Inflammatory macrophage treated with lipopolysaccharide for 4 hours (primary cell): ENCODE measurements at regions not wholly inside any gene's neighbourhood (a gene's known extent, or its start where the extent isn't known, plus 50 kb on each side); places are given as distances from the start of the nearest gene placed in this dataset.
A peak's percentile ranks its signal among the peaks of the same experiment; 100 is the strongest.
"Not testable (repeated sequence)": the region's sequence is repeated elsewhere in the genome, so short reads cannot be mapped to it uniquely, and the experiment has no call there.

Source experiments
- DNase-seq: peaks from one replicate; pipeline ENCODE4 v3.0.0-alpha.2; 2020

DNA sequence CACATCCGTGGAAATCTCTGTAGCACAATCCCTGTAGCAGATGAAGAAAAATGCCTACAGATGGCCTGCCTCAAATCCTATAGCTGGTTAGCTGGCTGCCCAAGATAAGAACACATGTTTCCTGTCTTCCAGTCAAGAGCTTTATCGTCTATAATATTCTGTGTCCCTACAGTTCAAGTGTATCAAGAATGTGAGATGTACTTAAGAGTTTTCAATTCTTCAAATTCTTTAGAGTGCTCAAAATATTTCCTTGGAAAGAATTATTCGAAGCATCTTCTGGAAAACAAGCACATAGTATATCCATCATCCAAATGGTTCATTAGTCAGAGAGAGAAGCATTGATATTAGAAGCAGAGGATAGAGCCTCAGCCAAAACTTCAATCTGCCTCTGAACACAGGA, 239.8 kb downstream of the COG6 start:
- no peak for DNase-seq

DNA sequence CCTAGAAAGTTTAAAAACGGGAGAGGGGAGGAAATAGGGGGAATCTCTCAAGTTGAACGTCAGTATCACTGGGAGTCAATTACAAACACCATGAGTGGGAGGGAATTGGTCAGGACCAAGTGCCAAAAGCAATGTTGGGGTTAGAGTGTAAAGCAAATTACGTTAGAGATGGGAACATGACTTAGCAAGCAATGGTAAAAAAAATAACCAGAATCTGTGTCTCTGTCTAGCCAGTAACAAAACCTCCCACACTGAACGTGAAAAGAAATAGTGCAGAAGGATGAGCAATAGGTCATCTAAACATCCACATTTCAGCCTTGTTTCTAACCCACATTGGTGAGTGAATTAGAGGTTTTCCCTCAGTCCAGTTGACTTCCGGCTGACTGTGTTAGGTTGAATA, 242.2 kb downstream of the COG6 start:
- DNase-seq: no peak

GRCh38 chr13:39900106-39900750, 244.8 kb downstream of the COG6 start:
- no peak for DNase-seq

GRCh38 chr13:39904959-39905358, 249.5 kb downstream of the COG6 start:
- DNase-seq: no peak

DNA sequence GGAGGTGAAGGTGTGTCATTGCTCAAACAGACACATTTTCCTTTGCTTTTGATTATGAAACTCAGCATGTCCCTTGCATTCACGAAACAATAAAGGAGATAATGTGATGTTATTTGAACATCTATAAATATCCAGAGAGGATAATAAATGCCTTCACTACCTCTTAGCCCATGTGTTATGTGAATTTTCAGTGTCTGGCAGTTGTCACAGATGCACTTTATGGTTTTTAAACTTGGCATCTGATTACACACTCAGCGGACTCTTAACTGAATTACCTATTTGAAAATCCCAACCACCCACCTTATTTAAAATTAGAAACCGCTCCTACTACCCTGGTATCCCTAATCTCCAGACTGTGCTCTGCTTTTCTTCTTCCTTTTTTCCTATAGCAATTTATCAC, 254.2 kb downstream of the COG6 start:
- DNase-seq: no peak

DNA sequence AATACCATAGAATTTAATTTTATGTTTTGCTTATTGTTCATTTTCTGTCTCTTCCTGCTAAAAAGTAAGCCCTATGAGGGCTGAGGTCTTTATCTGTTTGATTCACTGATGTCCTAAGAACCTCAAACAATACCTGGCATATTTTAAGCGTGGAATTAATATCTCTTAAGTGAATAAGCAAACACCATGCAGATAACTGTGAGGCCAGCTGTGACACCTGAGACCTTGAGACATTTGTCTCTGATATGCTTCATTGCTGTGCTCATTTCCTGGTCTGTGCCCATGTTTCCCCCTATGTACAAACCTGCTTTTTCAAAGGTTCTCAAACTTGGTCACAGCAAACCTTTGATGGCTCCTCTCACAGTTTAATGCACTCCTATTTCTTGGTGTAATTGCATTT, 254.6 kb downstream of the COG6 start:
- DNase-seq: no peak

DNA sequence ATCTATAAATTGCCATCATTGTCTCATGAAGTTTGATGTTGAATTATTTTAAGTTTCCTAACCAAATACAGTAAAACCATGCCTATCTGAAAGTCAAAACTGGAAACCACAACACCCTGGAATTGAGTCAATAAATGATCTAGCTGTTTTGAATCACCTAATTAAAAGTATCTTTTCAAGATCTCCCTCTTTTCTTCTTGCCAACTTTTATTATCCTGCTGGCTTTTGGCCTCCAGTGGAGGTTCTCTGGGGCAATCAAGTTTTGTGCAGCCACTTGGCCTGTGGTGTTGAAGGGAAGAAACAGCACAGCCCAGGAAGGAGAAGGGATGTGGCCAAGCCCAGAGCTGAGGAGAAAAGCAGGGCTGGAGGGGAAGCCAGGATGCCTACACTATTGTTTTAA, 255.4 kb downstream of the COG6 start:
- DNase-seq: no peak

DNA sequence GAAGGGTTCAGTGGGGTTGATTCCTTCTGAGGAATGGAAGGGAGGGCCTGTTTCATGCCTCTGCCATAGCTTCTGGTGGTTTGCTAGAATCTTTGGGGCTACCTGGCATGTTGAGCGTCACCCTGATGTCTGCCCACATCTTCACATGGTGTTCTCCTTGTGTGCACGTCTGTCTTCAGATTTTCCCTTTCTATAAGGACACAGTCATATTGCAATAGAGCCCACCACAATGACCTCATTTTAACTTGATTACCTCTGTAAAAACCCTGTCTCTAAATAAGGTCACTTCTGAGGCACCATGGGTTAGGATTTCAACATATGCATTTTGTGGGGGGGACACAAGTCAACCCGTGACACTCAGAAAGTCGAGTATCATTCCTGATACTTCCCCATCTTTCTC, 257.9 kb downstream of the COG6 start:
- no peak for DNase-seq

GRCh38 chr13:39913928-39914327, 258.5 kb downstream of the COG6 start:
- peak; percentile 1 for DNase-seq

- no peak for DNase-seq
Measured at GRCh38 chr13:39915418-39915817, 260.0 kb downstream of the COG6 start.

DNA sequence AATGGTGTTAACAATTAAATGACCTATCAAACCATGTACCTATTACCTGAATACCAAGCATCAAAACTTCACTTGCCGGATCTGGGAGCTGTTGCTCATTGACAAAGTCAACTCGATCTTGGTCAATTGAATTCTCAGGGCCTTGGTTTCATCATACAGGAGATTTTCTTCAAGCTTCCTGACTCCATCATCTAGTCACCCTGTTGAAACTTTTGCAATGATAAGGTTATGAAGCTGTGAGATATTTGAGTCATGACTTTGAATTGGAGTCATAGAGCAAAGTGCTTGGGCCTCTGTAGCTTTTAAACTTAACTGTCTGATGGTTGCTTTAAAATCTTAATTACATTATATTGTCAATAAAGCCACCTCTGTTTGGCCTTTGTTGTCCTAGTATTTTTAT, 260.9 kb downstream of the COG6 start:
- no peak for DNase-seq

DNA sequence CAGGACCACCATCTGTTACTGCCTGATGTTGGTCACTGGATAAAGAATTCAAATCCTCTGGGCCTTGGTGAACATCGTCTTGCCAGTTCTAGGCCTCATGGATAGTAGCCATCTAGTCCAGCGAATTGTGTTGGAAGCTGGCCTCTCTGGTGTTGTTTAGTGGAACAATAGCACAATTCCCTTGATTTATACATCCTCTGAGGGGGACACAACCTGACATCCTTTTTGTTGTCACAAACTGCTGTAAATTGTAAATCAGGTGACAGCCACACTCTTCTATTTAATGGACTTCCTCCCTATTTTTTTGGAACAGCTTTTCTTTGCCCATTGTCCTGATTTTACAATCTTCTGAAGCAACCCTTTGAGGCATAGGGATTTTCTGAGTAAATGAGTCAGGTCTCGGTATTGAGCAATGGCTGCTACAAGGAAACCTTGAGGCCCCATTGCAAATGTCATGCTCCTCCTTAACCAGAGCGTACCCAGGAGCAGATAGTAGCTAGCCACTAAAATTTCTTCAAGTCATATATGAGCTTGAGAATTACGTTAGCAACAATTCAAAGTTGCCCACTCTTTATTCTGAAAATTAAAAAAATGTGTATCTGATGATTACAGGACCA, 263.3 kb downstream of the COG6 start:
- peak; percentile 2 for DNase-seq

- no peak for DNase-seq
Measured at GRCh38 chr13:39920613-39921012, 265.2 kb downstream of the COG6 start.

DNA sequence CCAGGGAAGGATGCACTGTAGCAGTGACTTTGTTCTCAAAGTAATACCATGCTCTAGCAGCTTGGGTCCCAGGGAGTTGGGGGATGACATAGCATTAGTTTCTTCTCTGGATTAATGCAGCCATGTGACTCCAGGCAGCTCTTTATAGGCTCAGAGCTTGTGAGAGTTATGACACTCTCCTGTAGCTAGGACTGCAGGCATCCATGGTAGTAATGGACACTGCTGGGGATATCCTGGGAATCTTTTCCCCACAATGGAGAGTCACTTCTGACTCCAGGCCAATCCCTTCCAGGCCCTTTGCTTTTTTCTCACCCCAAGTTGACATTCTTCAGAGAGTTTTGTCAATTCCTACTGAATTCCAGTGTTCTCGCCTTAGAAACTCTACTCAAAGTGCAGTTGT, 270.9 kb downstream of the COG6 start:
- no peak for DNase-seq

DNA sequence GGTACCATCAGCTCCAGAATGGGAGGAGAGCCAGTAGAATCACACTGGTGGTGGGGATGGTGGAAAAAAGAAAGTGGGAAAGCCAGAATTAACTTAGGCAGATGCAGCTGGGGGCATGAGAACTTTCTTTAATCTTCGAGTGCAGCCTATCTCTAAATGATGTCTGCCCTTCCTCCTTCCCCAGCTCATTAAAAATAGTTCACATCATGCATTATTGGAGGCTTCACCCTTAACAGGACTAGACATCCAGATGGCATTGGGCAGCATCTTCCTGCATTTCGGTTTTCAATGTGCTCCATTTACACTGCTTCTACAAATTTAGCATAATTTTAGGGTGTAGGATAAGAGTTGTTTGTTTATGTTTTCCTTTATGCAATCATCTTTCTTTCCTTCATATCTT, 272.8 kb downstream of the COG6 start:
- DNase-seq: no peak

- no peak for DNase-seq
Measured at GRCh38 chr13:39929583-39929982, 274.1 kb downstream of the COG6 start.

DNA sequence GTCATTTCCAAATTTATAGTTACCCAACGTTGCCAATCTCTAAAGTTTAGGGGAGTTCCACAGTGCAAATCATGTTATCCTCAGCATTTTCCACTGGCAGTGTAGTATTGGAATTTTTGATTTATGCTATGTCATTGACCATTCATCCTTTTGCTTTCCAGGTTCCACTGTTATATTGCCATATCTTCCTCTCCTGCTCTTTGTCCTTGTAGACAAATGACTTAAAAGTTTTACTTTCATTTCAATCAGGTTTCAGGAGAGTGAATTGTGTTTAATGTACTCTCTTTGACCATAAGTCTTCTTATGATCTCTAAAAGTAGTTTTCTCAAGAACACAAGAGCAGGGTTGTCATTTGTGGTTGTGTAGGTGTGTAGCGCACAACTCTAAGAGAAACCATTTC, 274.6 kb downstream of the COG6 start:
- DNase-seq: no peak

DNA sequence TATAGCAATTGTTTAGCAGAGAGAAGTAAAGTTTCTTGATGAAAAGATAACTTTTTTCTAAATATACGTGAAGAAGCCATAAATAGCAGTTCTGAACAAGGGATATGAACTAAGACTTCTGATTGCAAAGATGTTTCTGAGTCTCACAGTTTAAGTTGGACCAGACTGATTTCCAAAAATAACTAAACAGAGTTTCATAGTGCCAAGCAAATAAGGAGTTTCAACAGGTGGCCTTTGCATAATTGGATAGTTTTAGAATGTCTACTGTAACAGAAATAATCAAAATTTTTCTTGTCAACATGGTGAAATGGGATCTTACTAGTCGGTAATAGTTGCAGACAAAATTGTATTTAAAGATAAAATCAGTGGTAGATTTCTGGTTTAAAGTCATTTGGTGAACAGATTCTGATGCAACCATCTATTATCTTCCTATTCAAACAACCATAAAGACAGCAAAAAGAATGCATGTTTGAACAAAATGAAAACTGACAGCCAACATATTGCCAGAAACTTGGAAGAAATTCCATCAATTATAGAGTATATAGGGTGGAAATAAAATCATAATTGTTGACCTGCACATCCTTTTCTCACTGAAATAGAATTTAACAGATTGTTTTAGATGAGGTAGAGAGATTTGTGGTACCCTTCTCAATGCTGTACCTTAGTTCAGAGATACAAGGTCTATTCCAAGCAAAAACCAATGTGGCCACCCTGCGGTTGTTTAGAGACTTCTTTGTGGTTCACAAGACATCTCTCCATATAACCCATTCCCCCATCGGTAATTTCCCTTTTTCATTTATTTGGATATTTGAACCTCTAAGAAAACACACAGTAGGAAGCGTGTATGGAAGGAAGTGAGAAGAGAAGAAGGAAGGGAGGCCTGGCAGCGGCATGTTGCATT, 275.3 kb downstream of the COG6 start:
- no peak for DNase-seq

DNA sequence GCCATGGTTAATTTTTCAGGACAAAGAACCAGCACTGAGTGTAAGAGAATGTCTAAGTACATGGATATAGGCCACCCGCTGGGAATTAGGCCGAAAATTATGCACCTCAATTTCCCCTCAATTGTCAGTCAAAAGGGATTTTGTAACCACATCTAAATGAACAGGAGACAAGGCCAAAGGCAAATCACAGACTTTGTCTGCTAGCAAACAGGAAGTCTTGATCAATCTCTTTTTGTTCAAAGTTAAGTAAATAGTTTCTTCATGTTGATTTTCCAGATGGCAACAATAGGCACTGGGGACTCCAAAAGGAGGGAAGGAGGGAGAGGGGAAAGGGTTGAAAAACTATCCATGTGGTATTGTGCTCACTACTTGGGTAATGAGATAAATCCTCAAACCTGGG, 276.0 kb downstream of the COG6 start:
- DNase-seq: no peak

- not testable (repeated sequence) for DNase-seq
Measured at GRCh38 chr13:39932514-39932913, 277.1 kb downstream of the COG6 start.

DNA sequence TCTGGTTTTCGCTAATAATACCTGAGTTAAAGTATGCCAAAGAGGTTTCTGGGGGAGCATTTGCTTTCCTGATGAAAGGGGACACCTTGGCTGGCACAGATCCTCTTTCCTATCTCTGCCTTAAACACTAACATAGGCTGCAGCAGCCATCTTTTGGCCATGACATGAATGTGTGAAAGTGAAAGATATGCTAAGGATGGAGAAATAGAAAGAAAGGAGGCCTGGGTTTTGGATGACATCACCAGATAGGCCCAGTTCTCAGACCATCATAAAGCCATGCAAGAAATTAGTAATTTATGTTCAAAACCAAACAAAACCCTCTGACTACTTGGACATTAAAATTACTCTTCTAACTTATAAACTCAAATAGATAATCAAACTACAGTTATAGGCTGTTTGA, 279.7 kb downstream of the COG6 start:
- DNase-seq: peak; percentile 5

DNA sequence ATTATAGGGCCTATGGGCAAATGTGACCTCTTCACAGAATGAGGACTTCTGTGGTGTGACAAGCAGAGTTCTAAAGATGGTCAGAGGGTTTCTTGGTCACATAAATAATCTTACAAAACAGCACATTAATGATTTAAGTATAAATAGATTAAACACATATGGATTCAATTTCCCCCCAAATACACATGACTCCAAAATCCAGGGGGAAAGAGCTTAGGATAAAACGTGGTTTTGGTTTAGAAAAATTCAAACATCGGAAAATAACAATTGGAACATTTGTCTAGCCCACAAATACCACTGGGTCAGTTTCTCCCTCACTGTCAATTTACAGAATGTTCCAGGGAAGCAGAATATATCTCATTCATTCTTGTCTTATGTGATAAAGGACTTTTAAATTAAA, 283.1 kb downstream of the COG6 start:
- DNase-seq: no peak

GRCh38 chr13:39941236-39941635, 285.8 kb downstream of the COG6 start:
- DNase-seq: no peak

GRCh38 chr13:39941911-39942551, 286.6 kb downstream of the COG6 start:
- no peak for DNase-seq
